ENCODE measurements at regions not wholly inside any gene's neighbourhood (a gene's known extent, or its start where the extent isn't known, plus 50 kb on each side); places are given as distances from the start of the nearest gene placed in this dataset.

- TF ChIP-seq ZNF7 (CRISPR knock-in tag; IDR thresholded peaks at IDR 0.05) (no peak), ZNF280D (CRISPR knock-in tag; IDR thresholded peaks at IDR 0.05) (no peak), TCF7 (IDR thresholded peaks at IDR 0.05; ENCODE audit: low read depth) (no peak), XBP1 (CRISPR knock-in tag; IDR thresholded peaks at IDR 0.05) (no peak), LCORL (IDR thresholded peaks at IDR 0.05) (no peak), LCORL (CRISPR knock-in tag; IDR thresholded peaks at IDR 0.05) (no peak), ZNF605 (CRISPR knock-in tag; IDR thresholded peaks at IDR 0.05) (no peak), JUNB (CRISPR knock-in tag; IDR thresholded peaks at IDR 0.05; ENCODE audit: borderline replicate concordance) (no peak), FOXA1 (IDR thresholded peaks at IDR 0.05) (no peak), FOXA1 (CRISPR knock-in tag; IDR thresholded peaks at IDR 0.05) (no peak), MEIS1 (CRISPR knock-in tag; IDR thresholded peaks at IDR 0.05; ENCODE audit: borderline replicate concordance) (no peak), ZNF713 (CRISPR knock-in tag; IDR thresholded peaks at IDR 0.05) (no peak)
- TF ChIP-seq, protein P1, sequence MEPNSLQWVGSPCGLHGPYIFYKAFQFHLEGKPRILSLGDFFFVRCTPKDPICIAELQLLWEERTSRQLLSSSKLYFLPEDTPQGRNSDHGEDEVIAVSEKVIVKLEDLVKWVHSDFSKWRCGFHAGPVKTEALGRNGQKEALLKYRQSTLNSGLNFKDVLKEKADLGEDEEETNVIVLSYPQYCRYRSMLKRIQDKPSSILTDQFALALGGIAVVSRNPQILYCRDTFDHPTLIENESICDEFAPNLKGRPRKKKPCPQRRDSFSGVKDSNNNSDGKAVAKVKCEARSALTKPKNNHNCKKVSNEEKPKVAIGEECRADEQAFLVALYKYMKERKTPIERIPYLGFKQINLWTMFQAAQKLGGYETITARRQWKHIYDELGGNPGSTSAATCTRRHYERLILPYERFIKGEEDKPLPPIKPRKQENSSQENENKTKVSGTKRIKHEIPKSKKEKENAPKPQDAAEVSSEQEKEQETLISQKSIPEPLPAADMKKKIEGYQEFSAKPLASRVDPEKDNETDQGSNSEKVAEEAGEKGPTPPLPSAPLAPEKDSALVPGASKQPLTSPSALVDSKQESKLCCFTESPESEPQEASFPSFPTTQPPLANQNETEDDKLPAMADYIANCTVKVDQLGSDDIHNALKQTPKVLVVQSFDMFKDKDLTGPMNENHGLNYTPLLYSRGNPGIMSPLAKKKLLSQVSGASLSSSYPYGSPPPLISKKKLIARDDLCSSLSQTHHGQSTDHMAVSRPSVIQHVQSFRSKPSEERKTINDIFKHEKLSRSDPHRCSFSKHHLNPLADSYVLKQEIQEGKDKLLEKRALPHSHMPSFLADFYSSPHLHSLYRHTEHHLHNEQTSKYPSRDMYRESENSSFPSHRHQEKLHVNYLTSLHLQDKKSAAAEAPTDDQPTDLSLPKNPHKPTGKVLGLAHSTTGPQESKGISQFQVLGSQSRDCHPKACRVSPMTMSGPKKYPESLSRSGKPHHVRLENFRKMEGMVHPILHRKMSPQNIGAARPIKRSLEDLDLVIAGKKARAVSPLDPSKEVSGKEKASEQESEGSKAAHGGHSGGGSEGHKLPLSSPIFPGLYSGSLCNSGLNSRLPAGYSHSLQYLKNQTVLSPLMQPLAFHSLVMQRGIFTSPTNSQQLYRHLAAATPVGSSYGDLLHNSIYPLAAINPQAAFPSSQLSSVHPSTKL (CRISPR knock-in tag; IDR thresholded peaks at IDR 0.05) = no peak
- TF ChIP-seq, protein P2, sequence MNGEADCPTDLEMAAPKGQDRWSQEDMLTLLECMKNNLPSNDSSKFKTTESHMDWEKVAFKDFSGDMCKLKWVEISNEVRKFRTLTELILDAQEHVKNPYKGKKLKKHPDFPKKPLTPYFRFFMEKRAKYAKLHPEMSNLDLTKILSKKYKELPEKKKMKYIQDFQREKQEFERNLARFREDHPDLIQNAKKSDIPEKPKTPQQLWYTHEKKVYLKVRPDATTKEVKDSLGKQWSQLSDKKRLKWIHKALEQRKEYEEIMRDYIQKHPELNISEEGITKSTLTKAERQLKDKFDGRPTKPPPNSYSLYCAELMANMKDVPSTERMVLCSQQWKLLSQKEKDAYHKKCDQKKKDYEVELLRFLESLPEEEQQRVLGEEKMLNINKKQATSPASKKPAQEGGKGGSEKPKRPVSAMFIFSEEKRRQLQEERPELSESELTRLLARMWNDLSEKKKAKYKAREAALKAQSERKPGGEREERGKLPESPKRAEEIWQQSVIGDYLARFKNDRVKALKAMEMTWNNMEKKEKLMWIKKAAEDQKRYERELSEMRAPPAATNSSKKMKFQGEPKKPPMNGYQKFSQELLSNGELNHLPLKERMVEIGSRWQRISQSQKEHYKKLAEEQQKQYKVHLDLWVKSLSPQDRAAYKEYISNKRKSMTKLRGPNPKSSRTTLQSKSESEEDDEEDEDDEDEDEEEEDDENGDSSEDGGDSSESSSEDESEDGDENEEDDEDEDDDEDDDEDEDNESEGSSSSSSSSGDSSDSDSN (CRISPR knock-in tag; IDR thresholded peaks at IDR 0.05) = no peak
Measured at GRCh38 chr14:44830371-44830770, 131.4 kb downstream of the KLHL28 start (continued).

Measured in HepG2 (cell line).